GM13977 (cell line): ENCODE measurements at regions not wholly inside any gene's neighbourhood (a gene's known extent, or its start where the extent isn't known, plus 50 kb on each side); places are given as distances from the start of the nearest gene placed in this dataset.

Experiments used
- DNase-seq: peaks from one replicate; pipeline ENCODE4 v3.0.0; 2012; ENCODE audit warnings: low spot score
- in situ Hi-C: fragments of 300-500 bp; cut with MboI; formaldehyde crosslinking; loops from one replicate; pipeline ENCODE4 v1.12.0; 2022; ENCODE audit warnings: low sequenced_read_pairs, low pct_unique_long_range_greater_than_20kb, mixed read lengths, inconsistent platforms; ENCODE audit not compliant: unreplicated experiment
- TF ChIP-seq, protein P1 (sequence below): IDR thresholded peaks from 2 replicates; pipeline ENCODE4 v1.5.1; 2012; ENCODE audit warnings: mild to moderate bottlenecking, control low read depth; ENCODE audit not compliant: insufficient read depth; ENCODE audit errors: extremely low read depth, missing control alignments

GRCh38 chr7:156590212-156590611 is 50.4 kb upstream of the RNF32 start:
- no peak for DNase-seq
- TF ChIP-seq, protein P1, sequence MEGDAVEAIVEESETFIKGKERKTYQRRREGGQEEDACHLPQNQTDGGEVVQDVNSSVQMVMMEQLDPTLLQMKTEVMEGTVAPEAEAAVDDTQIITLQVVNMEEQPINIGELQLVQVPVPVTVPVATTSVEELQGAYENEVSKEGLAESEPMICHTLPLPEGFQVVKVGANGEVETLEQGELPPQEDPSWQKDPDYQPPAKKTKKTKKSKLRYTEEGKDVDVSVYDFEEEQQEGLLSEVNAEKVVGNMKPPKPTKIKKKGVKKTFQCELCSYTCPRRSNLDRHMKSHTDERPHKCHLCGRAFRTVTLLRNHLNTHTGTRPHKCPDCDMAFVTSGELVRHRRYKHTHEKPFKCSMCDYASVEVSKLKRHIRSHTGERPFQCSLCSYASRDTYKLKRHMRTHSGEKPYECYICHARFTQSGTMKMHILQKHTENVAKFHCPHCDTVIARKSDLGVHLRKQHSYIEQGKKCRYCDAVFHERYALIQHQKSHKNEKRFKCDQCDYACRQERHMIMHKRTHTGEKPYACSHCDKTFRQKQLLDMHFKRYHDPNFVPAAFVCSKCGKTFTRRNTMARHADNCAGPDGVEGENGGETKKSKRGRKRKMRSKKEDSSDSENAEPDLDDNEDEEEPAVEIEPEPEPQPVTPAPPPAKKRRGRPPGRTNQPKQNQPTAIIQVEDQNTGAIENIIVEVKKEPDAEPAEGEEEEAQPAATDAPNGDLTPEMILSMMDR: no peak
- in situ Hi-C loops: no loop called here

GRCh38 chr7:156589808-156590207 is 50.8 kb upstream of the RNF32 start:
- TF ChIP-seq, protein P1: no peak
- in situ Hi-C loops: no loop called here
- DNase-seq: no peak

DNA sequence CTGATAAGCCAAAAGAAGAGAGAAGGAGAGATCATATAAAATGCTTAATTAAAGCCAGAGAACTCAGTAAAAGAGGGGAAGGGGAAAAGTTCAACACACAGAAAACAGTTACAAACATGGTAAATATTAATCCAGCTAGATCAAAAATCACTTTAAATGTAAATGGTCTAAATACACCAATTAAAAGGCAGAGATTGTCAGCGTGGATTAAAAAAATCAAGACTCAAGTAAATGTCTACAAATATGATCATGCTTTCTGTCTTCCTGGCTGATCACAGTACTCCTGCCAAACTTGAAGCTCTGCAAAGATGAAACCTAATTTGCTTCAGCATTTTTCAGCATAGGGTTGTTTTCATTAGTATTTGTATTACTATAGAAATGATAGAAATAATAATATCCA is 54.6 kb upstream of the RNF32 start:
- in situ Hi-C loops: no loop called here
- DNase-seq: no peak
- TF ChIP-seq, protein P1: no peak

DNA sequence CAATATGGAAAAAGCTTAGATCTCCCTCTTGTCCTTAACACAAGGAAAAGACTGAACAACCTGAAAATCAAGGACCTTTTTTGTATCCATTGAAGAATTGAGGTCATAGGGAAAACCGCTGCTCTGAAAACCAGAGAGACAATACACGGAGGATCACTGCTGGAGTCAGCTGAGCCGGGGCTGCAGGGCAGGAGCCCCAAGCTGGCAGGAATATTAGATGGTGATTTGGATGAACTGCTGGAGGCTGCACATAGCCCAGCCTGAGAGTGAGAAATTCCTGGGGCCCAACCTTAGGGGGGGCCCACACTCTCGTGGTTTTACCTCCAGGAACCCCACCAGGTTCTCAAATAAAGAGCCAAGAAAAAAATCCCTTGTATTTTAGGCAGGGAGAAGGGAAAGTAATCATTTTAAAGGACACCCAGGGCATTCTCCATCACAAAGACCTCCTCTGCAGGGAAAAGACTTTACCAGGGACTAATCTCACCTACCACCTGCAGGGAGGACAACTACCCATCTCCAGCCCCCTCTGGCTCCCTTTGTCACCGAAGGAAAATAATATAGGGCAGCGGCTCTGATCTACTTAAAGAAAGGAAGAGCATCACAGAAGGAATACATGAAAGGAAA is 55.4 kb upstream of the RNF32 start:
- in situ Hi-C loops: no loop called here
- DNase-seq: no peak
- TF ChIP-seq, protein P1: no peak

- no peak for DNase-seq
- in situ Hi-C loops: no loop called here
- TF ChIP-seq, protein P1: peak; percentile 5
Observed at GRCh38 chr7:156582591-156583123, 57.9 kb upstream of the RNF32 start.

DNA sequence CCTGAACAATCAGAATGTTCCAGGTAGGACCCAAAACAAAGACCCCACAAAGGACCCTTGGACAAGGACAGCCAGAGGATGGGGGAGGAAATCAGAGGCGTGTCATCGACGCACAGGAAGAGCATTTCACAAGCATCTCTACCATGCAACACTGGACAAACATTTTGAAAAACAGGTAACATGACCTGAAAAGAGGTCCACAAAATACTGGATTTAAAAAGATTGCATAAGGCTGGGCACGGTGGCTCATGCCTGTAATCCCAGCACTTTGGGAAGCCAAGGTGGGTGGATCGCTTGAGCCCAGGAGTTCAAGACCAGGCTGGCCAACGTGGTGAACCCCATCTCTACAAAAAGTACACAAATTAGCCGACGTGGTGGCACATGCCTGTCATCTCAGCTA is 60.5 kb upstream of the RNF32 start:
- DNase-seq: no peak
- in situ Hi-C loops: no loop called here
- TF ChIP-seq, protein P1: no peak

DNA sequence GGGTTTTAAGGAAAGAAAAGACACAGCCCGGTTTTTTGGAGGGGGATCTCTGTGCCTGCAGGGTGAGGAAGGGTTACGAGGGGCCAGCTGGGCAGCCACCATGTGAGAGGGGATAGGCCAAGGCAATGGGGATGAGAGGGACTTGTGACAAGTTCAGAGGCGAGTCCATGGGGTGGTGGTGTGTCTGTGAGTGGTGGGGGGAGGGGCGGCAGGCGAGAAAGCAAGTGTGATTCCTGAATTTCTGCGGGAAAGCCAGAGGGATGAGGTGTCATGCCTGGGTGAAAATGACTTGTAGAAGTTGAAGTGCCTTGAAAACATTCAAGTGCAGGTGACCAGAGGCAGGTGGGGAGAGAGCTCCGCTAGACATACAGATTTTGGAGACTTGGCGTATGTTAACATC is 61.0 kb upstream of the RNF32 start:
- no peak for DNase-seq
- TF ChIP-seq, protein P1: no peak
- in situ Hi-C loops: no loop called here
